HEK293 (cell line): ENCODE measurements at regions not wholly inside any gene's neighbourhood (a gene's known extent, or its start where the extent isn't known, plus 50 kb on each side); places are given as distances from the start of the nearest gene placed in this dataset.
"Not testable (repeated sequence)": the region's sequence is repeated elsewhere in the genome, so short reads cannot be mapped to it uniquely, and the experiment has no call there.

Experiments
- PRDM1 ChIP-seq: fragments of 450-650 bp; formaldehyde crosslinking; IDR thresholded peaks from 2 replicates; pipeline ENCODE4; 2016; ENCODE audit warnings: missing biosample characterization, missing genetic modification characterization
- SP2 ChIP-seq: fragments of 450-650 bp; formaldehyde crosslinking; IDR thresholded peaks from 2 replicates; pipeline ENCODE4 v1.5.1; 2016; ENCODE audit warnings: missing biosample characterization, missing genetic modification characterization
- ZNF19 ChIP-seq: fragments of 450-650 bp; formaldehyde crosslinking; IDR thresholded peaks from 2 replicates; pipeline ENCODE4; 2016; ENCODE audit warnings: missing biosample characterization, missing genetic modification characterization, low read depth
- ZNF37A ChIP-seq: fragments of 450-650 bp; IDR thresholded peaks from 2 replicates; pipeline ENCODE4 v1.5.1; 2018; ENCODE audit warnings: missing biosample characterization, missing genetic modification characterization
- ZNF561 ChIP-seq: fragments of 450-650 bp; IDR thresholded peaks from 2 replicates; pipeline ENCODE4 v1.5.1; 2018; ENCODE audit warnings: missing biosample characterization, missing genetic modification characterization, borderline replicate concordance
- TF ChIP-seq, protein P1 (sequence below): fragments of 450-650 bp; formaldehyde crosslinking; IDR thresholded peaks from 2 replicates; pipeline ENCODE4 v1.5.1; 2016; ENCODE audit warnings: missing biosample characterization, missing genetic modification characterization
- TF ChIP-seq, protein P2 (sequence below): fragments of 450-650 bp; formaldehyde crosslinking; IDR thresholded peaks from 2 replicates; pipeline ENCODE4 v1.5.1; 2016; ENCODE audit warnings: missing biosample characterization, missing genetic modification characterization
- TF ChIP-seq, protein P3 (sequence below): fragments of 450-650 bp; IDR thresholded peaks from 2 replicates; pipeline ENCODE4 v1.5.1; 2018; ENCODE audit warnings: missing biosample characterization, mild to moderate bottlenecking, missing genetic modification characterization
- TF ChIP-seq, protein P4 (sequence below): fragments of 450-650 bp; formaldehyde crosslinking; IDR thresholded peaks from 2 replicates; pipeline ENCODE4 v1.5.1; 2016; ENCODE audit warnings: missing biosample characterization, missing genetic modification characterization

DNA sequence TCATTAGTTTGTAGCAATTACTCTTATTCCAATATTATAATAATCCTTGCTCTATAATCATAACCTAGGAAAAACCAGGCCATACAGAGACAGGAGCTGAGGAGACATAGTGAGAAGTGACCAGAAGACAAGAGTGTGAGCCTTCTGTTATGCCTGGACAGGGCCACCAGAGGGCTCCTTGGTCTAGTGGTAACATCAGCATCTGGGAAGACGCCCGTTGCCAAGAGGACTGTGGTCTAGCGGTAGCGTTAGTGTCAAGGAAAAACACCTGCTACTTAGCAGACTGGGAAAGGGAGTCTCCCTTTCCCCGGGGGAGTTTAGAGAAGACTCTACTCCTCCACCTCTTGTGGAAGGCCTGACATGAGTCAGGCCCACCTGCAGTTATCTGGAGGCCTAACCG is 97.0 kb downstream of the F11 start:
- TF ChIP-seq, protein P1, sequence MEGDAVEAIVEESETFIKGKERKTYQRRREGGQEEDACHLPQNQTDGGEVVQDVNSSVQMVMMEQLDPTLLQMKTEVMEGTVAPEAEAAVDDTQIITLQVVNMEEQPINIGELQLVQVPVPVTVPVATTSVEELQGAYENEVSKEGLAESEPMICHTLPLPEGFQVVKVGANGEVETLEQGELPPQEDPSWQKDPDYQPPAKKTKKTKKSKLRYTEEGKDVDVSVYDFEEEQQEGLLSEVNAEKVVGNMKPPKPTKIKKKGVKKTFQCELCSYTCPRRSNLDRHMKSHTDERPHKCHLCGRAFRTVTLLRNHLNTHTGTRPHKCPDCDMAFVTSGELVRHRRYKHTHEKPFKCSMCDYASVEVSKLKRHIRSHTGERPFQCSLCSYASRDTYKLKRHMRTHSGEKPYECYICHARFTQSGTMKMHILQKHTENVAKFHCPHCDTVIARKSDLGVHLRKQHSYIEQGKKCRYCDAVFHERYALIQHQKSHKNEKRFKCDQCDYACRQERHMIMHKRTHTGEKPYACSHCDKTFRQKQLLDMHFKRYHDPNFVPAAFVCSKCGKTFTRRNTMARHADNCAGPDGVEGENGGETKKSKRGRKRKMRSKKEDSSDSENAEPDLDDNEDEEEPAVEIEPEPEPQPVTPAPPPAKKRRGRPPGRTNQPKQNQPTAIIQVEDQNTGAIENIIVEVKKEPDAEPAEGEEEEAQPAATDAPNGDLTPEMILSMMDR (tag by site-specific recombination): not testable (repeated sequence)
- TF ChIP-seq ZNF561 (tag by site-specific recombination); SP2 (tag by site-specific recombination); ZNF37A (tag by site-specific recombination); PRDM1; ZNF19: not testable (repeated sequence)
- TF ChIP-seq, protein P2, sequence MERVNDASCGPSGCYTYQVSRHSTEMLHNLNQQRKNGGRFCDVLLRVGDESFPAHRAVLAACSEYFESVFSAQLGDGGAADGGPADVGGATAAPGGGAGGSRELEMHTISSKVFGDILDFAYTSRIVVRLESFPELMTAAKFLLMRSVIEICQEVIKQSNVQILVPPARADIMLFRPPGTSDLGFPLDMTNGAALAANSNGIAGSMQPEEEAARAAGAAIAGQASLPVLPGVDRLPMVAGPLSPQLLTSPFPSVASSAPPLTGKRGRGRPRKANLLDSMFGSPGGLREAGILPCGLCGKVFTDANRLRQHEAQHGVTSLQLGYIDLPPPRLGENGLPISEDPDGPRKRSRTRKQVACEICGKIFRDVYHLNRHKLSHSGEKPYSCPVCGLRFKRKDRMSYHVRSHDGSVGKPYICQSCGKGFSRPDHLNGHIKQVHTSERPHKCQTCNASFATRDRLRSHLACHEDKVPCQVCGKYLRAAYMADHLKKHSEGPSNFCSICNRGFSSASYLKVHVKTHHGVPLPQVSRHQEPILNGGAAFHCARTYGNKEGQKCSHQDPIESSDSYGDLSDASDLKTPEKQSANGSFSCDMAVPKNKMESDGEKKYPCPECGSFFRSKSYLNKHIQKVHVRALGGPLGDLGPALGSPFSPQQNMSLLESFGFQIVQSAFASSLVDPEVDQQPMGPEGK: not testable (repeated sequence)
- TF ChIP-seq, protein P3, sequence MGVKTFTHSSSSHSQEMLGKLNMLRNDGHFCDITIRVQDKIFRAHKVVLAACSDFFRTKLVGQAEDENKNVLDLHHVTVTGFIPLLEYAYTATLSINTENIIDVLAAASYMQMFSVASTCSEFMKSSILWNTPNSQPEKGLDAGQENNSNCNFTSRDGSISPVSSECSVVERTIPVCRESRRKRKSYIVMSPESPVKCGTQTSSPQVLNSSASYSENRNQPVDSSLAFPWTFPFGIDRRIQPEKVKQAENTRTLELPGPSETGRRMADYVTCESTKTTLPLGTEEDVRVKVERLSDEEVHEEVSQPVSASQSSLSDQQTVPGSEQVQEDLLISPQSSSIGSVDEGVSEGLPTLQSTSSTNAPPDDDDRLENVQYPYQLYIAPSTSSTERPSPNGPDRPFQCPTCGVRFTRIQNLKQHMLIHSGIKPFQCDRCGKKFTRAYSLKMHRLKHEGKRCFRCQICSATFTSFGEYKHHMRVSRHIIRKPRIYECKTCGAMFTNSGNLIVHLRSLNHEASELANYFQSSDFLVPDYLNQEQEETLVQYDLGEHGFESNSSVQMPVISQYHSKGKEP: not testable (repeated sequence)
- TF ChIP-seq, protein P4, sequence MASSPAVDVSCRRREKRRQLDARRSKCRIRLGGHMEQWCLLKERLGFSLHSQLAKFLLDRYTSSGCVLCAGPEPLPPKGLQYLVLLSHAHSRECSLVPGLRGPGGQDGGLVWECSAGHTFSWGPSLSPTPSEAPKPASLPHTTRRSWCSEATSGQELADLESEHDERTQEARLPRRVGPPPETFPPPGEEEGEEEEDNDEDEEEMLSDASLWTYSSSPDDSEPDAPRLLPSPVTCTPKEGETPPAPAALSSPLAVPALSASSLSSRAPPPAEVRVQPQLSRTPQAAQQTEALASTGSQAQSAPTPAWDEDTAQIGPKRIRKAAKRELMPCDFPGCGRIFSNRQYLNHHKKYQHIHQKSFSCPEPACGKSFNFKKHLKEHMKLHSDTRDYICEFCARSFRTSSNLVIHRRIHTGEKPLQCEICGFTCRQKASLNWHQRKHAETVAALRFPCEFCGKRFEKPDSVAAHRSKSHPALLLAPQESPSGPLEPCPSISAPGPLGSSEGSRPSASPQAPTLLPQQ: not testable (repeated sequence)
